Gastrocnemius medialis (tissue), 4 donors: ENCODE measurements at regions not wholly inside any gene's neighbourhood (a gene's known extent, or its start where the extent isn't known, plus 50 kb on each side); places are given as distances from the start of the nearest gene placed in this dataset.

Experiments used
- POLR2A ChIP-seq, 2 donors: fragments of 450-650 bp; IDR thresholded peaks; one replicate each; pipeline ENCODE4 v1.6.1; 2017; ENCODE audit warnings: antibody characterized with exemption in 2 of 2, mild to moderate bottlenecking in 2 of 2, moderate library complexity in 2 of 2
- TF ChIP-seq, protein P1 (sequence below), 5 experiments: fragments of 450-650 bp in 3 of 5; fragments of 200-600 bp in 2 of 5; sonication (generic) in 2 of 5; IDR thresholded peaks in 4 of 5; conservative IDR thresholded peaks in 1 of 5; 1 replicate in 4 of 5; 2 replicates in 1 of 5; pipeline ENCODE4 v1.5.1; 2016 to 2019; ENCODE audit warnings: antibody characterized with exemption in 5 of 5, mild to moderate bottlenecking in 3 of 5, moderate library complexity in 3 of 5

- TF ChIP-seq, protein P1, sequence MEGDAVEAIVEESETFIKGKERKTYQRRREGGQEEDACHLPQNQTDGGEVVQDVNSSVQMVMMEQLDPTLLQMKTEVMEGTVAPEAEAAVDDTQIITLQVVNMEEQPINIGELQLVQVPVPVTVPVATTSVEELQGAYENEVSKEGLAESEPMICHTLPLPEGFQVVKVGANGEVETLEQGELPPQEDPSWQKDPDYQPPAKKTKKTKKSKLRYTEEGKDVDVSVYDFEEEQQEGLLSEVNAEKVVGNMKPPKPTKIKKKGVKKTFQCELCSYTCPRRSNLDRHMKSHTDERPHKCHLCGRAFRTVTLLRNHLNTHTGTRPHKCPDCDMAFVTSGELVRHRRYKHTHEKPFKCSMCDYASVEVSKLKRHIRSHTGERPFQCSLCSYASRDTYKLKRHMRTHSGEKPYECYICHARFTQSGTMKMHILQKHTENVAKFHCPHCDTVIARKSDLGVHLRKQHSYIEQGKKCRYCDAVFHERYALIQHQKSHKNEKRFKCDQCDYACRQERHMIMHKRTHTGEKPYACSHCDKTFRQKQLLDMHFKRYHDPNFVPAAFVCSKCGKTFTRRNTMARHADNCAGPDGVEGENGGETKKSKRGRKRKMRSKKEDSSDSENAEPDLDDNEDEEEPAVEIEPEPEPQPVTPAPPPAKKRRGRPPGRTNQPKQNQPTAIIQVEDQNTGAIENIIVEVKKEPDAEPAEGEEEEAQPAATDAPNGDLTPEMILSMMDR (IDR thresholded peaks at IDR 0.05 in 4 of 5, conservative IDR thresholded peaks at IDR 0.05 in 1 of 5) = no peak
- no peak for TF ChIP-seq POLR2A (IDR thresholded peaks at IDR 0.05)
These were observed 737.6 kb downstream of the PLA2G4A start for GRCh38 chr1:187566354-187566753.
